ENCODE measurements at regions not wholly inside any gene's neighbourhood (a gene's known extent, or its start where the extent isn't known, plus 50 kb on each side); places are given as distances from the start of the nearest gene placed in this dataset.

DNA sequence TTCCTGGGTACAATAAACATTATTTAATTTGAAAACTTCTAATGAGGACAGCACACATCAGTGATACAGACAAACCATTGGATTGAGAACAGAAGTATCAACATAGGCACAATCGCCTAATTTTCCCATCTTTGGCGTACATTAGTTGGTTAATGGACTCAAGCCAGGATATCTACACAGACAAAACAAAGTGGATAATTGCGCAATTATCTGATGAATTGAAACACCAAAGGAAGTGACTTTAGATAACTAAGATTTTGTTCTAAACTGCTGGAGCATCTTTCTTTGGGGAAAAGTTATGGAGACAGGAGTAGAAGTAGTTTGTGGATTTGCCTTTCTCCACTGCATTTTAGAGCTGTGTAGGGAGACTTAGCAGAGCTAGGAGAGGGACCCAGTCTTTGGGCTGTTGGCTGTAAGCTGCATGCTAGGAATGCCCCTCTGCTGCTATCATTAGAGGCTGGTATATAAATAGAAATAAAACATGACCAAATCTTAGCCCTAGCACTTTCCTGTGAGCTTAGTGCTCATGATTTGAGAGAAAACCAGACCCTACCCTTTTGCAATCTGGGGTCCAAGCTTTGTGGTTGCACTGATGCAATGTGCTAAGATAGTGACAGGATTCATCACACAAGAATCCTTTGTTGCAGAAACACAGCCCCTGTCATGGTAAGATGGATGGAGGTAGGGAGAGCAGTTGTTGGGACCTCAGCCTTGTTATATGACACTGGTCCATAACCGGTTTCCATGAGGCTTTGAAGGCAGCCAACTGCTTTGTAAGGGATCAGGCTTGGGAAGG lies 264.5 kb upstream of the PIK3C3 start:
- TF ChIP-seq ELF4 (IDR thresholded peaks at IDR 0.05), result no peak
- no peak for TF ChIP-seq BHLHE40 (IDR thresholded peaks at IDR 0.05; ENCODE audit: borderline replicate concordance)
- no peak for TF ChIP-seq TARDBP (IDR thresholded peaks at IDR 0.05)
- TF ChIP-seq LEF1 (IDR thresholded peaks at IDR 0.05; ENCODE audit: borderline replicate concordance), result no peak
- no peak for TF ChIP-seq L3MBTL2 (conservative IDR thresholded peaks at IDR 0.05)
- TF ChIP-seq ARNT (IDR thresholded peaks at IDR 0.05), result no peak
- no peak for TF ChIP-seq ZNF384 (IDR thresholded peaks at IDR 0.05)
- TF ChIP-seq SP1 (IDR thresholded peaks at IDR 0.05), result no peak
- no peak for TF ChIP-seq FOXK2 (IDR thresholded peaks at IDR 0.05)
- TF ChIP-seq, protein P1, sequence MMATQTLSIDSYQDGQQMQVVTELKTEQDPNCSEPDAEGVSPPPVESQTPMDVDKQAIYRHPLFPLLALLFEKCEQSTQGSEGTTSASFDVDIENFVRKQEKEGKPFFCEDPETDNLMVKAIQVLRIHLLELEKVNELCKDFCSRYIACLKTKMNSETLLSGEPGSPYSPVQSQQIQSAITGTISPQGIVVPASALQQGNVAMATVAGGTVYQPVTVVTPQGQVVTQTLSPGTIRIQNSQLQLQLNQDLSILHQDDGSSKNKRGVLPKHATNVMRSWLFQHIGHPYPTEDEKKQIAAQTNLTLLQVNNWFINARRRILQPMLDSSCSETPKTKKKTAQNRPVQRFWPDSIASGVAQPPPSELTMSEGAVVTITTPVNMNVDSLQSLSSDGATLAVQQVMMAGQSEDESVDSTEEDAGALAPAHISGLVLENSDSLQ (IDR thresholded peaks at IDR 0.05), result no peak
- no peak for TF ChIP-seq FOXM1 (IDR thresholded peaks at IDR 0.05; ENCODE audit: borderline replicate concordance)
- TF ChIP-seq SUZ12 (IDR thresholded peaks at IDR 0.05), result no peak
- TF ChIP-seq CTBP1 (IDR thresholded peaks at IDR 0.05; ENCODE audit: borderline replicate concordance), result no peak

All from HEK293T (cell line).